Caco-2 (cell line): ENCODE measurements at regions not wholly inside any gene's neighbourhood (a gene's known extent, or its start where the extent isn't known, plus 50 kb on each side); places are given as distances from the start of the nearest gene placed in this dataset.

Experiments
- BruUV-seq: library from RNA; stranded (reverse); fragments of 400-500 nt; replicated peaks from 2 replicates; lab custom pipeline; 2021; lab: Mats Ljungman, UMichigan
- CTCF ChIA-PET: fragments of 300-600 bp; sonication (Branson Sonifier 250); formaldehyde crosslinking; loops from one replicate; lab custom pipeline; 2022; ENCODE audit warnings: antibody characterized with exemption; lab: Charles Lee
- POLR2A ChIA-PET: fragments of 300-600 bp; sonication (Branson Sonifier 250); formaldehyde crosslinking; loops from one replicate; lab custom pipeline; 2022; ENCODE audit warnings: antibody characterized with exemption; lab: Charles Lee
- DNase-seq, 2 experiments: peaks; one replicate each; pipeline versions ENCODE4 v3.0.0 to v3.0.0-alpha.2; 2020 to 2022
- H3K27me3 ChIP-seq: replicated peaks from 2 replicates; pipeline ENCODE4 v1.6.0; 2011; ENCODE audit warnings: low read length; ENCODE audit not compliant: control insufficient read depth, insufficient read depth
- H3K36me3 ChIP-seq: 2 replicates; pipeline ENCODE4 v1.5.1; 2011; ENCODE audit warnings: low read length; ENCODE audit not compliant: control insufficient read depth, insufficient read depth
- H3K4me1 ChIP-seq: fragments of 250-450 bp; sonication (Bioruptor Pico); 2 replicates; pipeline ENCODE4 v1.5.1; 2020; ENCODE audit warnings: mild to moderate bottlenecking
- H3K4me3 ChIP-seq: 2 replicates; pipeline ENCODE4 v1.5.1; 2011; ENCODE audit warnings: low read depth, mild to moderate bottlenecking, control low read depth, low read length
- H3K9me3 ChIP-seq: fragments of 250-450 bp; sonication (Bioruptor Pico); 2 replicates; pipeline ENCODE4 v1.5.1; 2020; ENCODE audit warnings: mild to moderate bottlenecking, moderate library complexity
- H3K27ac Mint-ChIP-seq: one replicate; pipeline ENCODE4 v1.8.0; 2022; ENCODE audit warnings: mixed read lengths; ENCODE audit not compliant: unreplicated experiment
- H3K27me3 Mint-ChIP-seq: one replicate; pipeline ENCODE4 v1.8.0; 2022; ENCODE audit warnings: mixed read lengths; ENCODE audit not compliant: insufficient read depth, unreplicated experiment
- H3K36me3 Mint-ChIP-seq: one replicate; pipeline ENCODE4 v1.8.0; 2022; ENCODE audit warnings: mild to moderate bottlenecking, mixed read lengths; ENCODE audit not compliant: insufficient read depth, unreplicated experiment
- H3K4me1 Mint-ChIP-seq: one replicate; pipeline ENCODE4 v1.8.0; 2022; ENCODE audit warnings: low read depth, mixed read lengths; ENCODE audit not compliant: unreplicated experiment
- H3K4me3 Mint-ChIP-seq: one replicate; pipeline ENCODE4 v1.8.0; 2022; ENCODE audit warnings: mild to moderate bottlenecking, moderate library complexity, mixed read lengths; ENCODE audit not compliant: unreplicated experiment
- H3K9me3 Mint-ChIP-seq: one replicate; pipeline ENCODE4 v1.8.0; 2022; ENCODE audit warnings: mixed read lengths; ENCODE audit not compliant: unreplicated experiment
- CTCF ChIP-seq, 2 experiments: fragments of 200-600 bp in 1 of 2; IDR thresholded peaks; 1 replicate in 1 of 2; 2 replicates in 1 of 2; pipeline versions ENCODE4 v1.5.1 to v1.8.0; 2011 to 2022; ENCODE audit warnings: antibody characterized with exemption in 1 of 2, control low read depth in 1 of 2, inconsistent platforms in 1 of 2, low read depth in 1 of 2, low read length in 1 of 2, mild to moderate bottlenecking in 1 of 2, moderate library complexity in 1 of 2; ENCODE audit not compliant: insufficient read depth in 1 of 2, severe bottlenecking in 1 of 2, unreplicated experiment in 1 of 2
- intact Hi-C: fragments of 100-400 bp; cut with micrococcal nuclease; formaldehyde crosslinking; loops from one replicate; pipeline ENCODE4 v1.10.0; 2022; ENCODE audit not compliant: unreplicated experiment

- no peak overlapping the region for H3K4me3 Mint-ChIP-seq
- no peaks in the 10 kb centered on the region for H3K4me1 Mint-ChIP-seq
- Histone ChIP-seq H3K4me3 (no peak overlapping the region), H3K27me3 (no peaks in the 10 kb centered on the region), H3K36me3 (no peaks in the 10 kb centered on the region), H3K4me1 (no peaks in the 10 kb centered on the region), H3K9me3 (no peaks in the 10 kb centered on the region)
- POLR2A ChIA-PET: no interaction called here
- intact Hi-C loops: no loop called here
- H3K27ac Mint-ChIP-seq: no peak overlapping the region
- H3K27me3 Mint-ChIP-seq: no peaks in the 10 kb centered on the region
- no TSS peak for BruUV-seq
- CTCF ChIA-PET: interaction anchor here (0.6 kb wide), 1 partner anchor 250 kb away, joined by 3 read pairs; no protein-coding TSS in a partner anchor
- H3K36me3 Mint-ChIP-seq: no peaks in the 10 kb centered on the region
- no peak for TF ChIP-seq CTCF (IDR thresholded peaks at IDR 0.05; ENCODE audit: insufficient read depth in 1 of 2, low read depth in 1 of 2, low read length in 1 of 2, severe bottlenecking in 1 of 2, unreplicated experiment in 1 of 2)
- H3K9me3 Mint-ChIP-seq: no peaks in the 10 kb centered on the region
- no peak for DNase-seq
Observed at GRCh38 chr5:121711416-121711815, 140.3 kb upstream of the FTMT start.

- Mint-ChIP-seq H3K27ac (no peak overlapping the region), H3K9me3 (peaks cover 9% of the 10 kb centered on the region), H3K4me1 (no peaks in the 10 kb centered on the region), H3K4me3 (no peak overlapping the region), H3K27me3 (no peaks in the 10 kb centered on the region), H3K36me3 (no peaks in the 10 kb centered on the region)
- Histone ChIP-seq H3K27me3 (no peaks in the 10 kb centered on the region), H3K4me1 (no peaks in the 10 kb centered on the region), H3K4me3 (no peak overlapping the region), H3K9me3 (no peaks in the 10 kb centered on the region), H3K36me3 (no peaks in the 10 kb centered on the region)
- POLR2A ChIA-PET: no interaction called here
- no peak for DNase-seq
- BruUV-seq: no TSS peak
- CTCF ChIA-PET: no interaction called here
- intact Hi-C loops: no loop called here
- no peak for TF ChIP-seq CTCF (IDR thresholded peaks at IDR 0.05; ENCODE audit: insufficient read depth in 1 of 2, low read depth in 1 of 2, low read length in 1 of 2, severe bottlenecking in 1 of 2, unreplicated experiment in 1 of 2)
Observed at GRCh38 chr5:121719255-121719654, 132.4 kb upstream of the FTMT start.

- Mint-ChIP-seq H3K27me3 (no peaks in the 10 kb centered on the region), H3K36me3 (peaks cover 6% of the 10 kb centered on the region), H3K4me1 (peaks cover 15% of the 10 kb centered on the region), H3K4me3 (peak overlapping the region; percentile 3), H3K9me3 (peaks cover 21% of the 10 kb centered on the region), H3K27ac (peak overlapping the region; percentile 78)
- ChIA-PET CTCF (no interaction called here), POLR2A (no interaction called here)
- TF ChIP-seq CTCF (IDR thresholded peaks at IDR 0.05; ENCODE audit: insufficient read depth in 1 of 2, low read depth in 1 of 2, low read length in 1 of 2, severe bottlenecking in 1 of 2, unreplicated experiment in 1 of 2): no peak
- no peak overlapping the region for H3K4me3 ChIP-seq
- intact Hi-C loops: loop anchor here (1.0 kb wide), 2 partner anchors 34 to 37 kb away; no protein-coding TSS in a partner anchor
- BruUV-seq: no TSS peak
- peak in 1 of 2 experiments; percentile 49 for DNase-seq
- H3K9me3 ChIP-seq: no peaks in the 10 kb centered on the region
- H3K36me3 ChIP-seq: no peaks in the 10 kb centered on the region
- no peaks in the 10 kb centered on the region for H3K27me3 ChIP-seq
- H3K4me1 ChIP-seq: peaks cover 17% of the 10 kb centered on the region
Observed at GRCh38 chr5:121725450-121725849, 126.2 kb upstream of the FTMT start.
